DMS53 treated with DMSO at 0.1 percent for 48 hours (cell line): ENCODE measurements at regions not wholly inside any gene's neighbourhood (a gene's known extent, or its start where the extent isn't known, plus 50 kb on each side); places are given as distances from the start of the nearest gene placed in this dataset.

Source experiments
- DNase-seq: peaks from one replicate; lab custom pipeline; 2025; ENCODE audit not compliant: unreplicated experiment; lab: John Stamatoyannopoulos, UW

- no peak for DNase-seq
Measured at GRCh38 chr1:234666761-234667160, 56.8 kb upstream of the IRF2BP2 start.

GRCh38 chr1:234665975-234666605 is 56.1 kb upstream of the IRF2BP2 start:
- DNase-seq, result no peak

- DNase-seq, result no peak
Measured at GRCh38 chr1:234662148-234662547, 52.2 kb upstream of the IRF2BP2 start.

- DNase-seq, result no peak
Measured at GRCh38 chr1:234661317-234661928, 51.4 kb upstream of the IRF2BP2 start.

DNA sequence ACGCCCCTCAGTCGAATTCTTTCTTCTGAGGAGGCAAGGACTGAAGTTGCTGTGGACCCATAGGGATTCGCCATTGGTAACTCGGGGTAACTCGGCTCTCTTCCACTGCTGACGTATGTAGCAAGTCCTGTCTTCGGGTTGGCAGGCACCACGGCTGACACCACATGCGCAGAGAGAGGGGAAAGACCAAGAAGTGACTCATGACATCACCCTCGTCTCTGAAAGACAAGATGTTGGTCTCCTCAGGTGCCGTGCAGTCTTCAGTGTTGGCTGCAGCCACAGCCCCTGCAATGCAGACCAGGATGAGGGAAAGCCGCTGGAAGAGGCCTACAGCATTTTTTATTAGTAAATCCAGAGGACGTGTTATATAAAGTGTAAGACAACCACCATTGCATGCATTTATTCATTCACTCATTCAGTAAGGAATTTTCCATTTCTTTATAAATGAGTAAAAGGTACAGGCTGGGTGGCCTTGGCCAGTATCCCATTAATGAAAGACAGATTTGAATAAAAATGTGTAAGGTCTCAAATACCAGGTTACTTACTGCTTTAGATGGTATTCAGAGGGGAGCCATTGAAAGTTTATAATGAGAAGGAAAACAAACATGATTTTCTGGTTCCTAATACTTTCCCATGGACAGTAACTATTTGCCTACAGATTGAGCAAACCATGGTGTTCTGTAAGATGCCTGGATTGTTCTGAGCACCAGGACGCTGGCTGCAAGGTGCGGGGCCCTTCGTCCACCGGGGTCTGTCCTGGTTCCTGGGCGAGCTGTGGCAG is 50.7 kb upstream of the IRF2BP2 start:
- no peak for DNase-seq
